K562 (cell line): ENCODE measurements at regions not wholly inside any gene's neighbourhood (a gene's known extent, or its start where the extent isn't known, plus 50 kb on each side); places are given as distances from the start of the nearest gene placed in this dataset.

Experiments
- ATAC-seq: fragments of 200-7000 bp; cut with Tn5 transposase; 3 replicates; pipeline ENCODE4 v1.9.1; 2020; ENCODE audit warnings: moderate library complexity
- BruUV-seq: library from RNA; stranded (reverse); fragments of 400-500 nt; replicated peaks from 2 replicates; lab custom pipeline; 2021; lab: Mats Ljungman, UMichigan
- CTCF ChIA-PET: fragments of 300-600 bp; formaldehyde crosslinking; extraction: SDS; loops from one replicate; lab custom pipeline; 2021; ENCODE audit warnings: low intra/inter-chr PET ratio; lab: Yijun Ruan, JAX
- POLR2A ChIA-PET: fragments of 300-600, 350-650 bp; sonication (Branson Sonifier 250); formaldehyde crosslinking; extraction: SDS; loops from one replicate; lab custom pipeline; 2021; ENCODE audit warnings: antibody characterized with exemption, inconsistent platforms; lab: Yijun Ruan, JAX
- DNase-seq, 4 experiments: peaks; one replicate each; pipeline versions ENCODE4 v3.0.0 to v3.0.0-alpha.2; 2011 to 2018; ENCODE audit warnings: low spot score in 3 of 4, mixed read lengths in 3 of 4; ENCODE audit errors: extremely low read depth in 1 of 4
- FAIRE-seq: peaks from 2 replicates; lab custom pipeline; 2011; peaks lifted over from hg19 to GRCh38; lab: Jason Lieb, UNC
- H2AFZ ChIP-seq: 2 replicates; pipeline ENCODE4 v1.6.0; 2011; ENCODE audit warnings: low read depth, low read length, control low read depth, inconsistent platforms
- H3K27ac ChIP-seq: fragments of 200-600 bp; 3 replicates; pipeline ENCODE4 v1.8.0; 2011; ENCODE audit warnings: low read depth, mild to moderate bottlenecking, control low read depth, inconsistent platforms, low read length, moderate library complexity, mixed read lengths; ENCODE audit errors: extremely low read depth
- H3K27me3 ChIP-seq, 2 experiments: fragments of 300-600 bp in 1 of 2; 2 replicates in 1 of 2; 3 replicates in 1 of 2; pipeline versions ENCODE4 v1.6.0 to v1.8.0; 2011; ENCODE audit warnings: inconsistent platforms in 2 of 2, low read length in 2 of 2, mild to moderate bottlenecking in 1 of 2, mixed read lengths in 1 of 2, moderate library complexity in 1 of 2; ENCODE audit not compliant: control insufficient read depth in 2 of 2, insufficient read depth in 2 of 2
- H3K36me3 ChIP-seq: fragments of 300-600 bp; 3 replicates; pipeline ENCODE4 v1.8.0; 2011; ENCODE audit warnings: mild to moderate bottlenecking, low read length, inconsistent platforms; ENCODE audit not compliant: control insufficient read depth, insufficient read depth
- H3K4me1 ChIP-seq, 2 experiments: fragments of 200-600 bp in 1 of 2; replicated peaks in 1 of 2; 2 replicates in 1 of 2; 3 replicates in 1 of 2; pipeline versions ENCODE4 v1.5.1 to v1.8.0; 2011; ENCODE audit warnings: inconsistent platforms in 2 of 2, low read length in 2 of 2, mild to moderate bottlenecking in 1 of 2, mixed read lengths in 1 of 2, moderate library complexity in 1 of 2; ENCODE audit not compliant: control insufficient read depth in 2 of 2, insufficient read depth in 2 of 2
- H3K4me2 ChIP-seq: 2 replicates; pipeline ENCODE4 v1.6.1; 2011; ENCODE audit warnings: low read length, control low read depth, inconsistent platforms, mixed read lengths; ENCODE audit not compliant: insufficient read depth
- H3K4me3 ChIP-seq: fragments of 200-600 bp; sonication (generic), shearing (Covaris generic); 2 replicates; pipeline ENCODE4 v1.5.1; 2016; ENCODE audit warnings: control low read depth, inconsistent platforms
- H3K79me2 ChIP-seq: fragments of 200-600 bp; 3 replicates; pipeline ENCODE4 v1.8.0; 2011; ENCODE audit warnings: low read length, inconsistent platforms; ENCODE audit not compliant: control insufficient read depth, insufficient read depth
- H3K9ac ChIP-seq, 2 experiments: 2 replicates each; pipeline versions ENCODE4 v1.6.0 to v1.6.1; 2011; ENCODE audit warnings: low read depth in 2 of 2, low read length in 2 of 2, control low read depth in 1 of 2, inconsistent platforms in 1 of 2, mild to moderate bottlenecking in 1 of 2, mixed read lengths in 1 of 2; ENCODE audit not compliant: insufficient read depth in 1 of 2
- H3K9me1 ChIP-seq: one replicate; pipeline ENCODE4 v1.6.0; 2011; ENCODE audit warnings: inconsistent platforms, mild to moderate bottlenecking, low read length, moderate library complexity; ENCODE audit not compliant: control insufficient read depth, insufficient read depth
- H3K9me3 ChIP-seq: replicated peaks from 2 replicates; pipeline ENCODE4 v1.5.1; 2011; ENCODE audit warnings: low read depth, low read length, inconsistent platforms; ENCODE audit not compliant: control insufficient read depth, insufficient read depth
- H4K20me1 ChIP-seq: replicated peaks from 2 replicates; pipeline ENCODE4 v1.6.1; 2011; ENCODE audit warnings: low read length, inconsistent platforms, mixed read lengths; ENCODE audit not compliant: control insufficient read depth, insufficient read depth
- DMBX1 ChIP-seq: fragments of 250-450 bp; sonication (Bioruptor Pico); IDR thresholded peaks from 2 replicates; pipeline ENCODE4 v1.8.0; 2022; ENCODE audit warnings: inconsistent platforms, mild to moderate bottlenecking, moderate library complexity, borderline replicate concordance
- FOXJ2 ChIP-seq: fragments of 200-800 bp; sonication (Bioruptor generic); IDR thresholded peaks from 2 replicates; pipeline ENCODE4 v1.6.1; 2016; ENCODE audit warnings: missing genetic modification characterization, missing compliant biosample characterization
- MCM7 ChIP-seq, 2 experiments: fragments of 450-650 bp; IDR thresholded peaks; 2 replicates each; pipeline ENCODE4 v1.6.1; 2016 to 2018
- MTA2 ChIP-seq: fragments of 450-650 bp; IDR thresholded peaks from 2 replicates; pipeline ENCODE4 v1.6.1; 2016; ENCODE audit warnings: low read depth
- NELFE ChIP-seq: IDR thresholded peaks from 2 replicates; pipeline ENCODE4 v1.6.1; 2011; ENCODE audit warnings: mild to moderate bottlenecking; ENCODE audit not compliant: insufficient read depth, insufficient read length
- NONO ChIP-seq, 2 experiments: fragments of 200-400 bp in 1 of 2; fragments of 450-650 bp in 1 of 2; formaldehyde crosslinking in 1 of 2; IDR thresholded peaks; 2 replicates each; pipeline ENCODE4 v1.6.1; 2017; ENCODE audit warnings: low read depth in 2 of 2, mild to moderate bottlenecking in 2 of 2, moderate library complexity in 2 of 2, low read length in 1 of 2
- SNIP1 ChIP-seq: fragments of 450-650 bp; IDR thresholded peaks from 2 replicates; pipeline ENCODE4 v1.7.1; 2017; ENCODE audit warnings: low read depth, mild to moderate bottlenecking
- ZC3H8 ChIP-seq: fragments of 450-650 bp; IDR thresholded peaks from 2 replicates; pipeline ENCODE4 v1.6.1; 2017
- ZNF133 ChIP-seq: fragments of 250-450 bp; sonication (Bioruptor Pico); IDR thresholded peaks from 2 replicates; pipeline ENCODE4 v1.4.0; 2020; ENCODE audit warnings: mild to moderate bottlenecking
- ZNF431 ChIP-seq: sonication (generic); formaldehyde crosslinking; IDR thresholded peaks from 2 replicates; pipeline ENCODE4 v1.8.0; 2022; ENCODE audit warnings: mild to moderate bottlenecking, missing genetic modification reagents
- WGBS: fragments of 100-300 bp; shearing (Covaris generic); methylation state at CpG from one replicate; pipeline ENCODE4 v1.1.6; 2016; ENCODE audit warnings: low coverage, mixed read lengths; ENCODE audit not compliant: insufficient coverage; ENCODE audit errors: missing lambda C conversion rate; 5-methylcytosine and 5-hydroxymethylcytosine counted together
- in situ Hi-C: fragments of 300-500 bp; cut with MboI; formaldehyde crosslinking; loops from 4 replicates; pipeline ENCODE4 v1.15.0; 2018; ENCODE audit warnings: inconsistent platforms, mixed read lengths
- intact Hi-C: fragments of 100-400 bp; cut with micrococcal nuclease; formaldehyde crosslinking; loops from 2 replicates; pipeline ENCODE4 v1.14.2; 2022
- TF ChIP-seq, protein P1 (sequence below): fragments of 450-650 bp; conservative IDR thresholded peaks from 2 replicates; pipeline ENCODE4 v1.6.1; 2016; ENCODE audit warnings: missing genetic modification characterization, low read depth, mild to moderate bottlenecking, control low read depth, missing compliant biosample characterization
- TF ChIP-seq, protein P2 (sequence below): fragments of 150-350 bp; IDR thresholded peaks from 2 replicates; pipeline ENCODE4 v1.6.1; 2014; ENCODE audit warnings: low read depth, mild to moderate bottlenecking, low read length, borderline replicate concordance

GRCh38 chr22:48765595-48765994 lies 1062.1 kb downstream of the BRD1 start:
- no peaks in the 10 kb centered on the region; a peak in 1 of 5 replicates for H3K27me3 ChIP-seq
- no peaks in the 10 kb centered on the region for H3K79me2 ChIP-seq
- 2% methylated on average over 5 of the region's 5 CpGs for WGBS
- FAIRE-seq (no peak), ATAC-seq (no peak), DNase-seq (no peak)
- H3K4me3 ChIP-seq = no peak overlapping the region
- H3K9me3 ChIP-seq = no peaks in the 10 kb centered on the region
- no peaks in the 10 kb centered on the region for H3K9me1 ChIP-seq
- H3K4me1 ChIP-seq = no peaks in the 10 kb centered on the region
- intact Hi-C loops = no loop called here
- CTCF ChIA-PET = no interaction called here
- H3K36me3 ChIP-seq = no peaks in the 10 kb centered on the region
- H3K4me2 ChIP-seq = no peak overlapping the region
- no peak overlapping the region for H2AFZ ChIP-seq
- no peaks in the 10 kb centered on the region for H4K20me1 ChIP-seq
- TF ChIP-seq ZNF431 (CRISPR knock-in tag) (no peak), NONO (IDR thresholded peaks at IDR 0.05; ENCODE audit: low read depth in 2 of 2, low read length in 1 of 2) (no peak), DMBX1 (CRISPR knock-in tag) (no peak), MCM7 (IDR thresholded peaks at IDR 0.05) (no peak), NELFE (no peak), ZC3H8 (no peak)
- TF ChIP-seq, all 486 proteins: peak for 0
- in situ Hi-C loops = no loop called here
- POLR2A ChIA-PET = interaction anchor here (0.6 kb wide), 2 partner anchors 29 to 206 kb away, joined by 3 read pairs; no protein-coding TSS in a partner anchor
- Histone ChIP-seq H3K27ac (no peak overlapping the region), H3K9ac (no peak overlapping the region)
- no TSS peak for BruUV-seq

- H2AFZ ChIP-seq = no peak overlapping the region
- intact Hi-C loops = no loop called here
- TF ChIP-seq ZNF133 (CRISPR knock-in tag) (no peak), MTA2 (no peak), SNIP1 (no peak), FOXJ2 (tag) (no peak)
- TF ChIP-seq, protein P1, sequence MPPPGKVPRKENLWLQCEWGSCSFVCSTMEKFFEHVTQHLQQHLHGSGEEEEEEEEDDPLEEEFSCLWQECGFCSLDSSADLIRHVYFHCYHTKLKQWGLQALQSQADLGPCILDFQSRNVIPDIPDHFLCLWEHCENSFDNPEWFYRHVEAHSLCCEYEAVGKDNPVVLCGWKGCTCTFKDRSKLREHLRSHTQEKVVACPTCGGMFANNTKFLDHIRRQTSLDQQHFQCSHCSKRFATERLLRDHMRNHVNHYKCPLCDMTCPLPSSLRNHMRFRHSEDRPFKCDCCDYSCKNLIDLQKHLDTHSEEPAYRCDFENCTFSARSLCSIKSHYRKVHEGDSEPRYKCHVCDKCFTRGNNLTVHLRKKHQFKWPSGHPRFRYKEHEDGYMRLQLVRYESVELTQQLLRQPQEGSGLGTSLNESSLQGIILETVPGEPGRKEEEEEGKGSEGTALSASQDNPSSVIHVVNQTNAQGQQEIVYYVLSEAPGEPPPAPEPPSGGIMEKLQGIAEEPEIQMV = no peak
- TF ChIP-seq, protein P2, sequence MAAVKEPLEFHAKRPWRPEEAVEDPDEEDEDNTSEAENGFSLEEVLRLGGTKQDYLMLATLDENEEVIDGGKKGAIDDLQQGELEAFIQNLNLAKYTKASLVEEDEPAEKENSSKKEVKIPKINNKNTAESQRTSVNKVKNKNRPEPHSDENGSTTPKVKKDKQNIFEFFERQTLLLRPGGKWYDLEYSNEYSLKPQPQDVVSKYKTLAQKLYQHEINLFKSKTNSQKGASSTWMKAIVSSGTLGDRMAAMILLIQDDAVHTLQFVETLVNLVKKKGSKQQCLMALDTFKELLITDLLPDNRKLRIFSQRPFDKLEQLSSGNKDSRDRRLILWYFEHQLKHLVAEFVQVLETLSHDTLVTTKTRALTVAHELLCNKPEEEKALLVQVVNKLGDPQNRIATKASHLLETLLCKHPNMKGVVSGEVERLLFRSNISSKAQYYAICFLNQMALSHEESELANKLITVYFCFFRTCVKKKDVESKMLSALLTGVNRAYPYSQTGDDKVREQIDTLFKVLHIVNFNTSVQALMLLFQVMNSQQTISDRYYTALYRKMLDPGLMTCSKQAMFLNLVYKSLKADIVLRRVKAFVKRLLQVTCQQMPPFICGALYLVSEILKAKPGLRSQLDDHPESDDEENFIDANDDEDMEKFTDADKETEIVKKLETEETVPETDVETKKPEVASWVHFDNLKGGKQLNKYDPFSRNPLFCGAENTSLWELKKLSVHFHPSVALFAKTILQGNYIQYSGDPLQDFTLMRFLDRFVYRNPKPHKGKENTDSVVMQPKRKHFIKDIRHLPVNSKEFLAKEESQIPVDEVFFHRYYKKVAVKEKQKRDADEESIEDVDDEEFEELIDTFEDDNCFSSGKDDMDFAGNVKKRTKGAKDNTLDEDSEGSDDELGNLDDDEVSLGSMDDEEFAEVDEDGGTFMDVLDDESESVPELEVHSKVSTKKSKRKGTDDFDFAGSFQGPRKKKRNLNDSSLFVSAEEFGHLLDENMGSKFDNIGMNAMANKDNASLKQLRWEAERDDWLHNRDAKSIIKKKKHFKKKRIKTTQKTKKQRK = no peak
- TF ChIP-seq, all 486 proteins: peak for 0
- no peaks in the 10 kb centered on the region for H3K36me3 ChIP-seq
- DNase-seq (no peak), FAIRE-seq (no peak), ATAC-seq (no peak)
- POLR2A ChIA-PET = no interaction called here
- H3K27ac ChIP-seq = no peak overlapping the region
- CTCF ChIA-PET = no interaction called here
- no TSS peak for BruUV-seq
- in situ Hi-C loops = no loop called here
- H3K79me2 ChIP-seq = no peaks in the 10 kb centered on the region
- H3K27me3 ChIP-seq = peaks cover 0 to 4% of the 10 kb centered on the region in 2 experiments; a peak in 1 of 5 replicates
- no peak overlapping the region for H3K9ac ChIP-seq
- H3K4me2 ChIP-seq = no peak overlapping the region
- 1% methylated on average over 11 of the region's 14 CpGs for WGBS
- no peak overlapping the region for H3K4me3 ChIP-seq
- H3K9me1 ChIP-seq = no peaks in the 10 kb centered on the region
- H4K20me1 ChIP-seq = no peaks in the 10 kb centered on the region
- no peaks in the 10 kb centered on the region for H3K9me3 ChIP-seq
- no peaks in the 10 kb centered on the region for H3K4me1 ChIP-seq
These were observed 1066.1 kb downstream of the BRD1 start for GRCh38 chr22:48761546-48761945.
